ENCODE measurements at regions not wholly inside any gene's neighbourhood (a gene's known extent, or its start where the extent isn't known, plus 50 kb on each side); places are given as distances from the start of the nearest gene placed in this dataset.

- Histone ChIP-seq H3K4me1 (no peaks in the 10 kb centered on the region), H3K4me3 (no peak overlapping the region), H3K27me3 (no peaks in the 10 kb centered on the region), H3K27ac (no peak overlapping the region), H3K9me3 (peaks cover 0 to 20% of the 10 kb centered on the region in 2 donors), H3K36me3 (no peaks in the 10 kb centered on the region)
- ATAC-seq, result no peak
- no peak for TF ChIP-seq CTCF (IDR thresholded peaks at IDR 0.05)
- DNase-seq, result no peak
- intact Hi-C loops (cut with DNase I), result no loop called here
Observed at GRCh38 chr7:46522354-46522906, 601.4 kb upstream of the IGFBP3 start.

- Histone ChIP-seq H3K4me3 (no peak overlapping the region), H3K9me3 (peaks cover 0 to 2% of the 10 kb centered on the region in 2 donors), H3K36me3 (no peaks in the 10 kb centered on the region), H3K4me1 (no peaks in the 10 kb centered on the region), H3K27me3 (no peaks in the 10 kb centered on the region), H3K27ac (no peak overlapping the region)
- DNase-seq (no peak), ATAC-seq (no peak)
- intact Hi-C loops (cut with DNase I), result no loop called here
- no peak for TF ChIP-seq CTCF (IDR thresholded peaks at IDR 0.05)
Observed at GRCh38 chr7:46518713-46519112, 597.6 kb upstream of the IGFBP3 start.

- no peak overlapping the region for H3K4me3 ChIP-seq
- H3K36me3 ChIP-seq, result no peaks in the 10 kb centered on the region
- H3K27ac ChIP-seq, result no peak overlapping the region
- TF ChIP-seq CTCF (IDR thresholded peaks at IDR 0.05), result no peak
- no peak for ATAC-seq
- intact Hi-C loops (cut with DNase I), result no loop called here
- no peaks in the 10 kb centered on the region for H3K9me3 ChIP-seq
- no peaks in the 10 kb centered on the region for H3K27me3 ChIP-seq
- DNase-seq, result no peak
- H3K4me1 ChIP-seq, result no peaks in the 10 kb centered on the region
Observed at GRCh38 chr7:46515844-46516590, 594.9 kb upstream of the IGFBP3 start.

- Histone ChIP-seq H3K4me1 (no peaks in the 10 kb centered on the region), H3K27me3 (no peaks in the 10 kb centered on the region), H3K4me3 (no peak overlapping the region), H3K27ac (no peak overlapping the region), H3K9me3 (peaks cover 0 to 10% of the 10 kb centered on the region in 2 donors), H3K36me3 (no peaks in the 10 kb centered on the region)
- TF ChIP-seq CTCF (IDR thresholded peaks at IDR 0.05), result no peak
- intact Hi-C loops (cut with DNase I), result no loop called here
- no peak for ATAC-seq
- peak in 2 of 4 donors; percentile 2 for DNase-seq
Observed at GRCh38 chr7:46513447-46513848, 592.4 kb upstream of the IGFBP3 start.

- Histone ChIP-seq H3K36me3 (no peaks in the 10 kb centered on the region), H3K27ac (no peak overlapping the region), H3K9me3 (peaks cover 0 to 10% of the 10 kb centered on the region in 2 donors), H3K4me1 (no peaks in the 10 kb centered on the region), H3K4me3 (no peak overlapping the region), H3K27me3 (no peaks in the 10 kb centered on the region)
- intact Hi-C loops (cut with DNase I), result no loop called here
- ATAC-seq (no peak), DNase-seq (peak in 2 of 4 donors; percentile 94)
- TF ChIP-seq CTCF (IDR thresholded peaks at IDR 0.05), result no peak
Observed at GRCh38 chr7:46512891-46513413, 591.9 kb upstream of the IGFBP3 start.

Data from left lung (tissue), 4 donors.